SK-N-MC (cell line): ENCODE measurements at regions not wholly inside any gene's neighbourhood (a gene's known extent, or its start where the extent isn't known, plus 50 kb on each side); places are given as distances from the start of the nearest gene placed in this dataset.

Experiments used
- EZH2 ChIP-seq: fragments of 200-600 bp; sonication (generic); IDR thresholded peaks from one replicate; pipeline ENCODE4 v1.6.1; 2017; ENCODE audit warnings: antibody characterized with exemption
- POLR2AphosphoS5 ChIP-seq: IDR thresholded peaks from 2 replicates; pipeline ENCODE4 v1.6.1; 2012; ENCODE audit warnings: mild to moderate bottlenecking, low read depth, low read length, borderline replicate concordance

DNA sequence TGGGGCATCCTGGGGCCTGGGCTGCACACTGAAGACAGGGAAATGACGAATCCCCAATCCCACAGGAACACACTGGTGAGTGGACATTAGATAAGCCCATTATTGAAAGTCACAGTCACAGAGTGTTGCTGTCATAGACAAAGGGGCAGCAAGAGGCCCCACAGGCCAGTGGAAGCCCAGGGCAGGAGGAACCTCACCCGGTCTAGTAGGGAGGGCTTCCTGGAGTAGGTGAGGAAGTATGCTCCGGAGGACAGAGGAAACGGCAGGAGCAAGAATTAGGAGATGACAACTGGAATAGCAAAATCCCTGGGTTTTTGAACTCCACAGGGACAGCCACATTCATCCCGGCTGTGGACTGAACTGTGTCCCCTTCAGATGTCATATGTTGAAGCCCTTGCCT lies 101.2 kb downstream of the TPRA1 start:
- TF ChIP-seq EZH2 (no peak), POLR2AphosphoS5 (no peak)
